Lower lobe of right lung (tissue), 2 donors: ENCODE measurements at regions not wholly inside any gene's neighbourhood (a gene's known extent, or its start where the extent isn't known, plus 50 kb on each side); places are given as distances from the start of the nearest gene placed in this dataset.

Experiments used
- ATAC-seq, 2 donors: fragments of 200-7000 bp; cut with Tn5 transposase; one replicate each; pipeline ENCODE4 v1.9.1; 2020 to 2022; ENCODE audit warnings: mild to moderate bottlenecking in 2 of 2, moderate library complexity in 2 of 2
- DNase-seq: peaks from one replicate; pipeline ENCODE4 v3.0.0-alpha.2; 2020
- H3K27ac ChIP-seq: fragments of 200-600 bp; one replicate; pipeline ENCODE4 v1.8.0; 2022
- H3K27me3 ChIP-seq: fragments of 200-600 bp; one replicate; pipeline ENCODE4 v1.8.0; 2022; ENCODE audit warnings: low read depth
- H3K36me3 ChIP-seq: fragments of 200-600 bp; one replicate; pipeline ENCODE4 v1.8.0; 2022; ENCODE audit warnings: mild to moderate bottlenecking
- H3K4me1 ChIP-seq: fragments of 200-600 bp; one replicate; pipeline ENCODE4 v1.8.0; 2022
- H3K4me3 ChIP-seq: fragments of 200-600 bp; one replicate; pipeline ENCODE4 v1.8.0; 2022; ENCODE audit warnings: mild to moderate bottlenecking
- H3K9me3 ChIP-seq: fragments of 200-600 bp; one replicate; pipeline ENCODE4 v1.8.0; 2022
- CTCF ChIP-seq: fragments of 200-600 bp; IDR thresholded peaks from one replicate; pipeline ENCODE4 v1.8.0; 2022; ENCODE audit warnings: antibody characterized with exemption, mild to moderate bottlenecking
- intact Hi-C: fragments of 100-400 bp; cut with DNase I; formaldehyde crosslinking; loops from one replicate; pipeline ENCODE4 v1.11.0; 2022
- donor health status: DM: no; HTN: yes; CAD: no; lungs with severe emphysema.

GRCh38 chr5:33332804-33333203 lies 108.0 kb upstream of the TARS1 start:
- Histone ChIP-seq H3K4me1 (peaks cover 13% of the 10 kb centered on the region), H3K4me3 (no peak overlapping the region), H3K9me3 (no peaks in the 10 kb centered on the region), H3K36me3 (no peaks in the 10 kb centered on the region), H3K27ac (no peak overlapping the region), H3K27me3 (no peaks in the 10 kb centered on the region)
- DNase-seq, result no peak
- no peak for TF ChIP-seq CTCF
- intact Hi-C loops, result no loop called here
- ATAC-seq, result no peak

DNA sequence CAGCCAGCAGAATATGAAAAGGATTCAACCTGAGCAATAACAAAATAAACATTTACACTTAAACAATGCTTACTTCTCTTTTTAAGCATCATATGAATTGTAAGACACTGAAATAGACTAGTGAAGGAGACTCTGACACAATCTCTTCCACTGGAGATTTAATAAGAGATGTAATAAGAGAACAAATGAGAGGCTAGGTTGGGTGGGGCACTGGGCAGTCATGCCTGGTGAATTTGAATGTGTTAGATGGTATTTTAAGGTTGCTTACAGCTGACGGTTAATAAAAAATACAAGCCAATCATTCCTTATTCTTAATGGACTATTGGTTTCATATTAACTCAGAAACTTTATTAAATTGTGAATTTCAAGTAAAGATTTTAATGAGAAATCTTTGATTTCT lies 105.9 kb upstream of the TARS1 start:
- no peaks in the 10 kb centered on the region for H3K36me3 ChIP-seq
- intact Hi-C loops, result no loop called here
- H3K4me1 ChIP-seq, result peaks cover 23% of the 10 kb centered on the region
- no peaks in the 10 kb centered on the region for H3K9me3 ChIP-seq
- ATAC-seq (no peak), DNase-seq (no peak)
- no peaks in the 10 kb centered on the region for H3K27me3 ChIP-seq
- H3K4me3 ChIP-seq, result no peak overlapping the region
- TF ChIP-seq CTCF, result no peak
- no peak overlapping the region for H3K27ac ChIP-seq

DNA sequence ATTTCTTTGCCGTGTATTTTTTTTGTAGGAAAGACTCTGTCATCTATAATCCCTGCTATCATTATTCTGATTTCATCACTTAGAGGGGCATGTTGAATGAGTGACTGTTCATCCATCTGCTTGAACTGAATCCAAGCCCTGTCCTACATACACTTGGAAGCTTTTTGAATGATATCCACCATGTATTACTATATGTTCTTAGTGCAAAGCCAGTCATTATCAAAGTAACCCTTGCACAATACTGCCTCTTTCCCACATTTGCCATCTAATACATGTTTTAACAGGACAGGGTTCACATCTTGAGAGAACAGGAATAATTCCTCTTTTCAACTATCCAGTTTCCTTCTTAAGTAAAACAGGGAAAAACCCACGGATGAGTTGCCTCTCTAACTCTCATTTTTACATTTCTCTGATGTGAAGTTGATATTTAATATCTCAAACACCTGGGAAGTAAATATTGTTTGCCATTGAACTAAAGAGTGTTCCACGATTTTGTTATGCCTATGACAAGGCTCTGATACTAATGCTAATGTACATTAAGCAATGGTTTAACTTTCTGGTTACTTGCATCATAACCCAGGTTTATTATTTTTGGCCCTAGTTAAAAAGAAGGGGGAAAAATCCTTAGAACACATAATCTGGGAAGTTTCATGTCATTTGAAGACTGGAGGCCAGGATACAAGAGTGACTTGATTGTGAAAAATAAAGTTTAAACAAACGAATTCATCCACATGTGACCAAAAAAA lies 103.7 kb upstream of the TARS1 start:
- no peak for TF ChIP-seq CTCF
- no peaks in the 10 kb centered on the region for H3K9me3 ChIP-seq
- ATAC-seq (no peak), DNase-seq (no peak)
- no peak overlapping the region for H3K4me3 ChIP-seq
- H3K36me3 ChIP-seq, result no peaks in the 10 kb centered on the region
- H3K4me1 ChIP-seq, result peaks cover 13% of the 10 kb centered on the region
- H3K27me3 ChIP-seq, result no peaks in the 10 kb centered on the region
- intact Hi-C loops, result no loop called here
- no peak overlapping the region for H3K27ac ChIP-seq

DNA sequence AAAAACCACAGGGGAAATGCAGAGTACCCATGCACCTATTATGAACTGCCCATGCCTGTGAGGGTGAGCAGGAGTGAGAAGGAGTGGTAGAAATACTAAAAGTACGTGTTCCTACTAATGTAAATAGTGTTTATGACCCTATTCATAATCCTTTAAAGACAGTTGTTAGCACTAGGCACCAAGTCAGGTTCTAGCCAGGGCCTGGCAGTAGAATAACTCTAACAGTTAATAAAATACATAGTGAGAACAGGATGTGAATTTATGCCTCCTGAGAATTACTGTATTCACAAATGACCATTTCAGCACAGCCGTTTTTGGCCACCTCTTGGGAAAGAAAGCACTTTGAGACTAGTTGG lies 103.2 kb upstream of the TARS1 start:
- Histone ChIP-seq H3K36me3 (no peaks in the 10 kb centered on the region), H3K4me3 (no peak overlapping the region), H3K9me3 (no peaks in the 10 kb centered on the region), H3K27me3 (no peaks in the 10 kb centered on the region), H3K27ac (no peak overlapping the region), H3K4me1 (peaks cover 13% of the 10 kb centered on the region)
- intact Hi-C loops, result no loop called here
- ATAC-seq (no peak), DNase-seq (no peak)
- no peak for TF ChIP-seq CTCF

DNA sequence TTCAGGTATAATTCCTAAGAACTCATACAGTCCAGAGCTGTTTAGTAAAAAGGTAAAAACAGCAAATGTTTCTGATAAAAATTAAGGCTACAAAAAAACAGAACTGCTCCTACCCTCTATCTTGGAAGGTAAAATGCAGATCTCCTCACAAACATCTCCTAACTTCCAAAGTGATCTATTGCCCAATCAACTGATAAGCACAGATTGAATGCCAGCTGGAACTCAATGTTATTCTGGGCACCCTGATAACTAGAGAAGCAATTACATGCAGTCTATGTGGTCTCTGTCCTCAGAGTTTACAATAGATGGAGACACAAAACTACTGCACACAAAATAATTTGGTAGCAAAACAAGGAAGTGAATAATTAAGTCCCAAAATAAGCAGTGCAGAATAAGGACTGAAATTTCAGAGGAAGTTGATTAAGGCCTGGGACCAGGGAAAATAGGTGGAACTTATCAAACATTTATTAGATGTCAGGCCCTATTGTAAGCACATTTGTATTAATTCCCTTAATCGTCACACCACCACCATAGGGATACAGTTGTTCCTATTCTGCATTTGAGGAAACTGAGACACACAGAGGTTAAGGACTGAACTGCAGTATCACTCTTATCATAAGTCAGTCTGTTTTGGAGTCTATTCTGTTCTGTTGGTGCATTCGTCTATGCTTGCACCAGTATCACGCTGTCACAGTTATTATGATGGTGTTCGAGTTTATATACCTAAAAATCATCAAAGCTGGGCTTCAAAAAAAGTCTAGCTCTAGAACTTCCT lies 102.2 kb upstream of the TARS1 start:
- no peak overlapping the region for H3K4me3 ChIP-seq
- no peak for ATAC-seq
- no peaks in the 10 kb centered on the region for H3K27me3 ChIP-seq
- intact Hi-C loops, result no loop called here
- no peak for DNase-seq
- H3K9me3 ChIP-seq, result no peaks in the 10 kb centered on the region
- peaks cover 13% of the 10 kb centered on the region for H3K4me1 ChIP-seq
- no peak overlapping the region for H3K27ac ChIP-seq
- H3K36me3 ChIP-seq, result no peaks in the 10 kb centered on the region
- TF ChIP-seq CTCF, result no peak
